Lung (tissue), 11 donors: ENCODE measurements at regions not wholly inside any gene's neighbourhood (a gene's known extent, or its start where the extent isn't known, plus 50 kb on each side); places are given as distances from the start of the nearest gene placed in this dataset.

Experiments used
- ATAC-seq: fragments of 200-7000 bp; cut with Tn5 transposase; one replicate; pipeline ENCODE4 v1.9.1; 2020; ENCODE audit warnings: moderate number of reproducible peaks; ENCODE audit not compliant: insufficient read depth, low FRiP score
- DNase-seq, 3 donors: peaks; one replicate each; pipeline ENCODE4 v3.0.0-alpha.2; 2013 to 2017
- H3K27ac ChIP-seq, 2 donors: one replicate each; pipeline ENCODE4 v1.5.1; 2013; ENCODE audit warnings: mild to moderate bottlenecking in 2 of 2, moderate library complexity in 2 of 2, control low read depth in 1 of 2, inconsistent platforms in 1 of 2, low read depth in 1 of 2, low read length in 1 of 2
- H3K27me3 ChIP-seq, 3 donors: one replicate each; pipeline ENCODE4 v1.5.1; 2013; ENCODE audit warnings: low read length in 2 of 3; ENCODE audit not compliant: control insufficient read depth in 3 of 3, insufficient read depth in 3 of 3
- H3K36me3 ChIP-seq, 4 donors: one replicate each; pipeline ENCODE4 v1.5.1; 2013; ENCODE audit warnings: low read length in 4 of 4, mild to moderate bottlenecking in 1 of 4, moderate library complexity in 1 of 4; ENCODE audit not compliant: control insufficient read depth in 4 of 4, insufficient read depth in 4 of 4
- H3K4me1 ChIP-seq, 5 donors: one replicate each; pipeline ENCODE4 v1.5.1; 2013; ENCODE audit warnings: low read length in 5 of 5, mild to moderate bottlenecking in 2 of 5, moderate library complexity in 1 of 5; ENCODE audit not compliant: control insufficient read depth in 5 of 5, insufficient read depth in 5 of 5
- H3K4me3 ChIP-seq: one replicate; pipeline ENCODE4 v1.5.1; 2013; ENCODE audit warnings: mild to moderate bottlenecking, control low read depth, moderate library complexity
- H3K9ac ChIP-seq, 2 donors: one replicate each; pipeline ENCODE4 v1.5.1; 2013; ENCODE audit warnings: low read length in 2 of 2, control low read depth in 1 of 2; ENCODE audit not compliant: insufficient read depth in 1 of 2
- H3K9me3 ChIP-seq, 4 donors: one replicate each; pipeline ENCODE4 v1.5.1; 2013; ENCODE audit warnings: low read length in 3 of 4, mild to moderate bottlenecking in 1 of 4, moderate library complexity in 1 of 4; ENCODE audit not compliant: control insufficient read depth in 4 of 4, insufficient read depth in 3 of 4
- CTCF ChIP-seq: IDR thresholded peaks from 2 replicates; pipeline ENCODE4 v1.5.1; 2012; ENCODE audit warnings: mild to moderate bottlenecking; ENCODE audit errors: control extremely low read depth, extremely low read depth
- WGBS, 2 donors: extraction: QIAGEN DNeasy Blood & Tissue Kit; methylation state at CpG; one replicate each; pipeline ENCODE4 v1.1.7; 2013; 5-methylcytosine and 5-hydroxymethylcytosine counted together
- donor health status: control.
- donor health status: control.
- donor health status: Bipolar disorder and iron deficiency.
- donor health status: healthy.
- donor health status: DM: yes; HTN: yes; CAD: no.

- no peaks in the 10 kb centered on the region for H3K36me3 ChIP-seq
- no peak for ATAC-seq
These were observed 115.6 kb upstream of the AGAP1 start for GRCh38 chr2:235378246-235378645.

GRCh38 chr2:235378944-235379343 is 114.9 kb upstream of the AGAP1 start:
- no peaks in the 10 kb centered on the region for H3K36me3 ChIP-seq
- DNase-seq (no peak), ATAC-seq (no peak)
- H3K27me3 ChIP-seq = no peaks in the 10 kb centered on the region
- TF ChIP-seq CTCF = no peak
- H3K27ac ChIP-seq = no peak overlapping the region
- H3K4me1 ChIP-seq = no peaks in the 10 kb centered on the region
- no peak overlapping the region for H3K9ac ChIP-seq
- no peak overlapping the region for H3K4me3 ChIP-seq
- no peaks in the 10 kb centered on the region for H3K9me3 ChIP-seq
- WGBS, 2 donors = 89% methylated on average over 4 of the region's 4 CpGs

More at GRCh38 chr2:235378246-235378645, 115.6 kb upstream of the AGAP1 start:
- H3K4me1 ChIP-seq = no peaks in the 10 kb centered on the region
- no peak overlapping the region for H3K4me3 ChIP-seq
- H3K9me3 ChIP-seq = no peaks in the 10 kb centered on the region
- 43 to 59% methylated on average over 4 of the region's 4 CpGs for WGBS, 2 donors
- H3K27ac ChIP-seq = no peak overlapping the region
- no peak overlapping the region for H3K9ac ChIP-seq
- H3K27me3 ChIP-seq = no peaks in the 10 kb centered on the region
- no peak for TF ChIP-seq CTCF
- peak in 1 of 3 donors; percentile 27 for DNase-seq

- no peak overlapping the region for H3K4me3 ChIP-seq
- no peak for TF ChIP-seq CTCF
- H3K4me1 ChIP-seq = no peaks in the 10 kb centered on the region
- no peaks in the 10 kb centered on the region for H3K27me3 ChIP-seq
- no peaks in the 10 kb centered on the region for H3K36me3 ChIP-seq
- ATAC-seq = no peak
- H3K27ac ChIP-seq = no peak overlapping the region
- no peaks in the 10 kb centered on the region for H3K9me3 ChIP-seq
- 68 to 83% methylated on average over 2 of the region's 2 CpGs for WGBS, 2 donors
- no peak overlapping the region for H3K9ac ChIP-seq
- no peak for DNase-seq
These were observed 112.5 kb upstream of the AGAP1 start for GRCh38 chr2:235381261-235381912.

GRCh38 chr2:235382179-235382578 is 111.7 kb upstream of the AGAP1 start:
- no peaks in the 10 kb centered on the region for H3K27me3 ChIP-seq
- no peak overlapping the region for H3K9ac ChIP-seq
- DNase-seq = peak in 2 of 3 donors; percentile 55 to 63
- TF ChIP-seq CTCF = no peak
- no peak overlapping the region for H3K4me3 ChIP-seq
- no peak overlapping the region for H3K27ac ChIP-seq
- no peaks in the 10 kb centered on the region for H3K4me1 ChIP-seq
- 76 to 83% methylated on average over 6 of the region's 6 CpGs for WGBS, 2 donors
- no peak for ATAC-seq
- H3K36me3 ChIP-seq = no peaks in the 10 kb centered on the region
- no peaks in the 10 kb centered on the region for H3K9me3 ChIP-seq
